HG02981 (cell line): ENCODE measurements at regions not wholly inside any gene's neighbourhood (a gene's known extent, or its start where the extent isn't known, plus 50 kb on each side); places are given as distances from the start of the nearest gene placed in this dataset.
"Not testable (repeated sequence)": the region's sequence is repeated elsewhere in the genome, so short reads cannot be mapped to it uniquely, and the experiment has no call there.

ENCODE experiments used
- ATAC-seq: cut with Tn5 transposase; IDR thresholded peaks from one replicate; pipeline ENCODE4 v1.9.1; 2021; ENCODE audit warnings: mild to moderate bottlenecking, moderate library complexity; ENCODE audit not compliant: unreplicated experiment

DNA sequence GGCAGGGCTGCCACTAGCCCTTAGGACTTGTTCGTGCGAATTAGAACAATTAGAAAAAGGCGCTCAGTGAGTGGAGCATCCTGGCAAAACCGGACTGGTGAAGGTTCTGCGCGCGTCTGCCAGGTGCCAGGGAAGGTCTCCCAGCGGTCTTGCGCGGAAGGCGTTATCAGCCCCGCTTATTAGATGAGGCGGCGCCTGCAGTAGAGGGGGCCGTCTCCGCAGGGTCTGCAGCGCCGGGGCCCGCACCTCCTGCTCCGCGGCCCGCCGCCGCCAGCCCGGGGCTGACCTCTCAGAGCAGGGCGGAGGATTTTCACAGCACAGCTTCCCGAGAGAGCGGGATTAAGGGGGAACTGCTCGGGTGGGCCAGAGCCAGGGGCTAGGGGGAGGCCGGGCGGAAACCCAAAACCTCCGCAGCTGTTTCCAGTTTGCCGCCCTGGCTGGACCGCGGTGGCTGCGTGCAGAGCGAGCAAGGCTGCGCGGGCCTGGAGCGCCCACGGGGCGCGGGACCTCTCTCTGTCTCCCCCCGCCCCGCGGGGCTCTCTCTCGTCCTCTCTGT lies 155.2 kb downstream of the FOXD2 start:
- no peak for ATAC-seq

DNA sequence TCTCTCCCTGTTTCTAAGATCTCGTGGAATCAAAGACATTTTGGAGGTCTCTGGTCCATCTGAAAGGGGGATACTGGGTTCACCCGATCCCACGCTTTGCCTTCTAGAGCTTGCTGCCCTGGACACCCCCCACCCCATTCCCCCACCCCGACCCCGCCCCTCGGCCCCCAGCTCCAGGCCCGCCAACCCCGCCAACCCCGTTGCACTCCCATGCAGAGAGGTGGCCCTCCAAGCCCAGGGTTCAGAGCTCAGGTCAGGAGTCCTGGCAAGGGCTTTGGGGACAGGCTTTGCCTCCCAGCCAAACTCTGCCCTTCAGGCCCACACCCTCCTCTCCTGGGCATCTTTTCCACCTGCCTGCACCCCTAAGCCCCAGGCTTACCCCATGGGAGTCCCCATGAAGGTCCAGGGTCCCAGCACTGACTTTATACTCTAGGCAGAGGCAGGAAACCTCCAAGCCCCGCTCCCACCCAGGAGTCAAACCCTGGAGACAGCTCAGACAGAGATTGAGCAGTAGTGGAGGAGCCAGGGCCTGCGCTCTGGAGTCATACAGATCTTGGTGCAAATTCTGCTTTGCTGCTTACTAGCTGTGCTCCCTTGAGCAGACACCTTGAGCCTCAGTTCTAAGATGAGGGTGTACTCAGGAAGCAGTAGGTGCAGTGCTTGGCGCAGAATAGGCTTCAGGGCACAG lies 155.9 kb downstream of the FOXD2 start:
- ATAC-seq = no peak

DNA sequence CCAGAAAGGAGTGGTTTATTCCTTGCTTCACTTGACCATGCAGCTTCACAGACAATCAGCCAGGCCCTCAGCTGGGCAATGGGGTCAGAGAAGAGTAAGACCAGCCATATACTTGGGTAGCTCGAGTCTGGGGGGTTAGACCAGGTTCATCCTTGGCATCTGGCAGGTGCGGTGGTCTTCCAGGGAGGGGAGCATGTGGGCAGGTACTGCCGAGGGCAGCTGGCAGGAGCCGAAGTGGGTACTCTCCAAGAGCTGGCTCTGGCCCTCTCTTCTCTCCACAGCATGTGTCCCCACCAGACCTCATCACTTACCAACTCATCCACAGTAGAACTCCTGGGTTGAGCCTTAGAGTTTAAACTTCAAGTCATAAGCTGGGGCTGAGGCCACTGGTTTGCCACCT lies 156.8 kb downstream of the FOXD2 start:
- ATAC-seq = no peak

DNA sequence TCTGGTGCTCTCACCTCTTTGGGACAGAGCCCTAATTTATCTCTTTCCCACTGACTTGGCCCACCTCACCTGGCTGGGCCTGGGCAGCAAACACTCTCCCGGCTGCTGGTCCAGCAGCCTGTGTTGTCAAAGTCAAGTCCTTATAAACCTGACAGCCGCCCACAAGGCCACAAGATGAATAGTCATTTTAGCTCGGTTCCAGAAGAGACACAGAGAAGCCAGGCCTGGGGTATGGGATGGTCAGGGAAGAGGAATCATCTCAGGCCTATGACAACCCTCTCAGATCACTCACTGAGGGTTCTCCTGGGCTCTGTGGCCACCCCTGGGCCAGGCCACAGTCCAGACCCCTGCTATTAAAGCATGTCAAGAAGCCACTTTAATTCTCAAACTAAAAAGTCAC lies 158.5 kb downstream of the FOXD2 start:
- ATAC-seq = no peak

DNA sequence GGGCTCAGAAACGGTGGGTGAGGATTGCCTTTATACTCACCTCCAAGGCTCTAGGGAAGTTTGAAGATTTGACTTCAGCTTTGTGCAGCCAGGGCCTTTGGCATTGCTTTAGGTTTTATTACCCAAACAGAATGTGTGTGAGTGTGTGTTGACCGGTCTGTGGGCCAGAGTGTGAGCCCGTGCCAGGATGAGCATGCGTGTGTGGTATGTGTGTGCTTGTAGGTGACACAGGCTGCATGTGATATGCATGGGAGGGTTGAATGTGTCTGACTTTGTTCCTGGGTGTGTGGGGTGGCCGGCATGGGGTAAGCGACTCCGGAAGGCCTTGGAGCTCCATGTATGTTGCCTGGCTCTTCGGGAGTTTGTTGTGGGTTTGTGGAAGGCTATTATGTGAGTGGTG lies 160.5 kb downstream of the FOXD2 start:
- no peak for ATAC-seq

DNA sequence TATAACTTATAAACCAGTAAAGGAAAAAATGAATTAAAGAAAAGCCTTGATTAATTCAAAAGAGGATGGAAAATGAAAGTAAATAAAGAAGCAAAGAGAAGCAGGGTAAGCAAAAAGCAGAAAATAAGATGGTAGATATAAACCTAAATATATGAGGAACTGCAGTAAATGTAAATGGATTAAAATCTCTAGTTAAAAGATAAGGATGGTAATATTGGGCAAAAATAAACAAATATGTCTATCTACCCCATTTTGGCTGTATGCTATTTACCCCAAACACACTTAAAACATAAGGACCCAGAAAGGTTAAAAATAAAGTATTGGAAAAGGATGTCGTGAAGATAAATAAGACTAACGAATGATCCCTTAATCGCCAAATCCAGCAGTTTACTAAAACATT lies 161.9 kb downstream of the FOXD2 start:
- ATAC-seq = no peak

DNA sequence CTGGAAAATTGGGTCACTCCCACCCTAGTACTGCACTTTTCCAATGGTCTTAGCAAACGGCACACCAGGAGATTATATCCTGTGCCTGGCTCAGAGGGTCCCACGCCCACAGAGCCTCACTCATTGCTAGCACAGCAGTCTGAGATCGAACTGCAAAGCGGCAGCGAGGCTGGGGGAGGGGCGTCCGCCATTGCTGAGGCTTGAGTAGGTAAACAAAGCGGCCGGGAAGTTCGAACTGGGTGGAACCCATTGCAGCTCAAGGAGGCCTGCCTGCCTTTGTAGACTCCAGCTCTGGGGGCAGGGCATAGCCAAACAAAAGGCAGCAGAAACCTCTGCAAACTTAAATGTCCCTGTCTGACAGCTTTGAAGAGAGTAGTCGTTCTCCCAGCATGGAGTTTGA lies 164.6 kb downstream of the FOXD2 start:
- not testable (repeated sequence) for ATAC-seq

DNA sequence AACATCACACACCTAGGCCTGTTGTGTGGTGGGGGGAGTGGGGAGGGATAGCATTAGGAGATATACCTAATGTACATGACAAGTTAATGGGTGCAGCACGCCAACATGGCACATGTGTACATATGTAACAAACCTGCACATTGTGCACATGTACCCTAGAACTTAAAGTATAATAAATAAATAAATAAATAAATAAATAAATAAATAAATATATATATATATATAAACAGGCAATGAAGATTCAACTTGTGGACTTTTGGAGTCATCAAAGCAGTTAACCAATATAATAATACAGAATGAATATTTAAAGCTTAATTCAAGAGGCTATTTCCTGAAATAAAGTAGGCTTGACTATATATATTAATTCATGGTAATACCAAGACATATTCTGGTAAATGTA lies 167.0 kb downstream of the FOXD2 start:
- not testable (repeated sequence) for ATAC-seq

DNA sequence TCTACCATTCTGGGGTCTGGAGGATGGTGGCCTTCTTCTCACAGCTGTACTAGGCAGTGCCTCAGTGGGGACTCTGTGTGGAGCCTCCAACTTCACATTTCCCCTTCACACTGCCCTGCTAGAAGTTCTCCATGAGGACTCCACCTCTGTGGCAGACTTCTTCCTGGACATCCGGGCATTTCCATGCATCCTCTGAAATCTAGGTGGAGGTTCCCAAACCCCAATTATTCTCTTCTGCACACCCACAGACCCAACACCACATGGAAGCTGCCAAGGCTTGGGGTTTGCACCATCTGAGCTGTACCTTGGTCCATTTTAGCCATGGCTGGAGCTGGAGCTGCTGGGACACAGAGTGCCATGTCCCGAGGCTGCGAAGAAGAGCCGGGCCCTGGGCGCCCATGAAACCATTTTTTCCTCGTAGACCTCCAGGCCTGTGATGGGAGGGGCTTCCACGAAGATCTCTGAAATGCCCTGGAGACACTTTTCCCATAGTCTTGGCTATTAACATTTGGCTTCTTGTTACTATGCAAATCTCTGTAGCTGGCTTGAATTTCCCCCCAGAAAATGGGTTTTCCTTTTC lies 170.5 kb downstream of the FOXD2 start:
- no peak for ATAC-seq

DNA sequence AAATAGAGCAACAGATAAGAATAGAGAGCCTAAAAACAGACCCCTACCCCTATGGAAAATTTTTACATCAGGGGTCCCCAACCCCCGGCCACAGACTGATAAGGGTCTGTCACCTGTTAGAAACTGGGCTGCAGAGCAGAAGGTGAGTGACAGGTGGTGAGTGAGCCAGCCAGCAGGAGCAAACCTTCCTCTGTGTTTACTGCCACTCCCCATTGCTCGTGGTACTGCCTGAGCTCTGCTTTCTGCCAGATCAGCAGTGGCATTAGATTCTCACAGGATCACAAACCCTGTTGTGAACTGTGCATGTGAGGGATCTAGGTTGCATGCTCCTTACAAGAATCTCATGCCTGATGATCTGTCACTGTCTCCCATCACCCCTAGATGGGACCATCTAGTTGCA lies 174.1 kb downstream of the FOXD2 start:
- ATAC-seq = no peak

DNA sequence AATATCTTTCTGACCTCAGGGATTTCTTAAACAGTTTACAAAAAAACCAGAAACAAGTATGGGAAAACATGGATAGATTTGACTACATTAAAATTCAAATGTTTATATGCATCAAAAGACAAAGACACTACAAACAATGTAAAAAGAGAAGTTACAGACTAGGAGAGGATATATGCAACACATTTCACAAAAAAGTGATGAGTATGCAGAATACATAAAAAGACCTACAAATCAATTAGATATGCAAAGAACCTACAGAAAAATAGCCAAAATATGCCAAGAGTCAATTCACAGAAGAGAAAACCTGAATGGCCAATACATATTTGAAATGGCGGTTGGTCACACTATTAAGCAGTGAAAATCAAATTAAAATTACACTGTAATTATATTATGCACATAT lies 175.0 kb downstream of the FOXD2 start:
- no peak for ATAC-seq

DNA sequence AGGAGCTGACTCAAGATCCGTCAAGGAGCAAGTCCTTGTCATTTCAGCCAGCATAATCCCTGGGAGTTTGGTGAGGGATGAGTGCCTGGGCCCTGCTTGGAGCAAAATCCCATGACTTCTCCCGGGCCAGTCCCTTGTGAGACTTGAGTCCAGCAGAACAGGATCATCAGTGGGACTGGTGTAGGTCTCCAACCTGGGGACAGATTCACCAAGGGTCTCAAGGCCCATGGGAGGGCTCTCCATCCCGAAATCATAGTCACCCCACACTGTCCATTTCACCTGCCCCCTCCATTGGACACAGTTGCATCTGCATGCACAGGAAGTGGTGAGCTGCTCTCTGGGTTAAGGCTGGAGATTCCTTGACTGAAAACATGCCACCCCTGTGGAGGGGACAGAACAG lies 178.2 kb downstream of the FOXD2 start:
- ATAC-seq = no peak

DNA sequence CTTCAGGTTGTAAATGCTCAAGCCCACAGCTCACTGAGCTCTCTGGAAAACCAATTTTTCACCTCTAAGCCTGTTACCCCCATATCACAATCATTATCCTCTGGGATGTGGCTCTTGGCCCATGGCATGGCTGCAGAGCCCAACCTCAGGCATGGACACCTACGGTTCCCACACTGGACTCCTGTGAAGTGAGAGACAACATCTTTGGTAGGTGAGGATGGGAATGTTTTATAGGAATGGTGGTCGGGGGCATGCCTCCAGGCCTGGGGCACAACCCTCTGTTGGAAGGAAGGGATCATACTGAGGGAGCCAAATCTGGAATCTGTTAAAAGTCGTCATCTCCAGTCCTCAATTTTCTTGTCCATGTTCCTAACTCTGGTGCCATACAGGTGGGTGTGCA lies 179.1 kb downstream of the FOXD2 start:
- ATAC-seq = no peak

DNA sequence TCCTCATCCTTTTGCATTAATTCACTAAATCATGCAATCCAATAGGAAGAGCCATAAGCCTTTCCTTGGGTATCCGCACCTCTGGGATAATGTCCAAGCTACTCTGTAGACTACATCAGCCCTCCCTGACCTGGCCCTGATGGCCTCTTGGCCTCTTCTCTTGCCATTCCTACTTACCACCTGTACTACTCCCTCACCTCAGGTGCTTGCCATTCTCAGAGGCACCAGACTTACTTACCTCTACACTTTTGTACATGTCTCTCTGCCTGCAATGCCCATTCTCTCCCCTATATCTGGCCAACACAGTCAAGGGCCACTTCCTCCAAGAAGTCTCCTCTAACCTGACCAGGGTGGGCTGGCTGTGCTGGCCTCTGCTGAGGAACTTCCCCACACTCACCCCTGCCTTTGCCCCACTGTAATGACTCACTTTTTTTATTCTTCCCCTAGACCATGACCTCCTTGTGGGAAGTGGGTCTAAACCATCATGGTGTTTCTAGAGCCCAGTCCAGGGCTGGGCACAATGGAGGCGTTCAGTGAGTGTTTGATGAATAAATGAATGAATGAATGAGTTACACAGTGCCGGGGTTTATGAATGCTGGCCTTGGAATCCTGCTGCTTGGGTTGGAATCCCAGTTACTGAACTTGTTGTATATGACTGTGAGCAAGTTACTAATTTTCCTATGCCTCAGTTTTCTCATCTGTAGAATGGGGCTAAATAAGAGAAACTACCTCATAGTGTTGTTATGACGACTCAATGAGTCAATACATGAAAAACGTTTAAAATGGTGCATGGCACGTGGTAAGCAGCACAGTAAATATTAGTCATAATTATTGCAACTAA lies 179.8 kb downstream of the FOXD2 start:
- ATAC-seq = no peak

DNA sequence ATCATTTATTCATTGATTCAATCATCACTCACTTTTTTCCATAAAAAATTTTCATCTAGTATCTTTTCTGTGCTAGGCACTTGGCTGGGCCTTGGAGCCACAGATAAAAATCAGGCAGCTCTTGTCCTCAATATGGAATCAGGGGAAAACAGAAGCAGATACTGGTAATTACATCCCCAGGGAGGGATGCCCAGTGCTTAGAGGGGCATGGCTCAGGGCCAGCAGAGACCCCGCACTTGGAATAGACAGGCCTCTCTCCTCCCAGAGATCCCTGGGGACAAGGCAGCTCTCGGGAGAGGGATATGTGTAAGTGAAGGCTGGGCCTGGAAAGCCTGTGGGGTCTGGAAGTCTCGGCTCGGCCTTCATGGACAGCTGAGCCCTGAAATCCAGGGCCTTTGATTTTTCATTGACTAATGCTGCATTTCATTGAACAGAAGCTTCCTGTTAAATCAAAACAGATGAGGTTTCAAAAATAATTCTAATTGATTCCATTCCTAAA lies 180.4 kb downstream of the FOXD2 start:
- ATAC-seq = no peak

DNA sequence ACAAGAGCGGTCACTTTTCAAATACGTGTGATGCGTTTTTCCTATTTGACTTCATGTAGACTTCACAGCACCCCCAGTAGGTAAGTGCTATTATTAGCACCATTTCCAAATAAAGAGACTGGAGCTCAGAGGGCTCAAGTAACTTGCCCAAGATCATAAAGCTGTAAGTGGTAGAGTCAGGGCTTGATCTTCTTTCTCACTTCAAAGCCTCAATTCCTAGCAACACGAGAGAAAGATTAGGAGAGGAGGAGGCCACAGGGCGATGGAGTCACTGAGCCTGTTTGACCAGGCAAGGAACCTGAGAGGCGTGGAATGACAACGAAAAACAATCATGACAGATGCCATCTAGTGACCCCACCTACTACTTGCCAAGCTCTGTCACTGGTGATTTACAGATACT lies 181.0 kb downstream of the FOXD2 start:
- ATAC-seq = no peak

DNA sequence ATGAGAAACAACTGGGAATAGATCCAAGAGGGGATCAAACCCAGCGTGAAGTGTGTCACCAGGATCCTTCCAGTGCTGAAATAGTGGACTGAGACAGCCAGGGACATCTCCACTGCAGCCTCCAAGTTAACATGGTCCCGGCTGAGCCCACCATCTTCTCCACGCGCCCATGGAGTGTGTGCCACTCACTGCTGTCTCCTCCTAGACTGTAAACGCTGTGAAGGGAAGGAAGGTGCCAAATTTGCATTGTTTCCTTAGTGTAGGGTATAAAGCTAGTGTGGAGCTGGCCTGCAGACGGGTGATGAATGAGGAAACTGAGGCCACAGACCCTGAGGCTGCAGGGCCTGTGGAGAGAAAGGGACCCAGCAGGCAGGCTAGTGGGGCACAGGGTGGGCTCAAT lies 183.6 kb downstream of the FOXD2 start:
- ATAC-seq = no peak

DNA sequence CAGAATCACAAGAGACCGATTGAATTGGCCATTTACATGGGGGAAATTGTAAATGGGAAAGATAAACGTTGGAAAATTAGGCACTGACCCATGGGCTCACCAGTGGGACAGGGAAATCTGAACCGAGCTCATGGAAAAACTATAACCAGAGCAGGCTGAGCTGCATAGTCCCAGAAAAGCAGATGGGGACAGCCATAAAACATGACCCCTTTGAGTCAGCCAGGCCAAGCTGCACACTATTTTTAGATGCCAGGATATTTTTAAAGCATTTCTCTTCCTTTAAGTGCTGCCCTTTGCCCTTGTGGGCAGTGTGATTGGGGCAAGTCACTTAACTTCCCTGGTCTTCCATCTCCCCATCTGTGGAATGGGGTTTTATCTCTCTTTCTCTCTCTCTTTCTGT lies 184.1 kb downstream of the FOXD2 start:
- ATAC-seq = no peak

DNA sequence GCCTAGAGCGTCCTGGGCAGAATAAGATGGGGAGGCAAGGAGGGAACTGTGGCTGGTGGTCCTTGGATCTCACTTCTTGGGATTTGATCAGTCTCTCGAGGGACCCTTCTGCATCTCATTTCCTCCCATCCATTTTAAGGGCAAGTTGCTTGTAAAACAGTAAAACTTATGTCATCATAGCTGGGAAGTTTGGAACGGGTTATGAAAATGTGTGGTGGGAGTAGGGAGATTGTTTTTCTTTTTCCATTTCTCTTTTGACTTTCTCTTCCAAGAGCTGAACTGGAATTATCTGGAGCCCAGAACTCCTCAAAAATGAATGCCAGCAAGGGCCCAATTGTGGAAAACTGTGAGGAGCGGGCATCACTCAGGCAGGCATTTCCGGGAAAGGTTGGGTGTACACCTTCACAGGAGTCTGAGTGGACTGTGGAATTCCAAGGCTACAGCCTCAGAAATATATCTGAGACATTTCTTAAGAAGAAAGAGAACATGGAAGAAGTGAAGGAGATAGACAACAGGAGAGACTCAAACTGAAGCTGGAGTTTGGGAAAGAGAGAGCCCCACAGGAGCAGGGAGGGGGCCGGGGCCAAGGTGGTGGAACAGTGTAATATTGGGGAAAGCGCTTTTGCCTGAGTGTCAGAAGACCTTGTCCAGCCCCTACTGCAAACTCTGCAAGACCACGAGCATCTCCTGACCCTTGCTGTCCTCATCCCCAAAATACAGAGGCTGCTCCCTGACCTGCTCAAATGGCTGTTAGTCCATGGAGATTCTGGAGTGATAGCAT lies 185.1 kb downstream of the FOXD2 start:
- ATAC-seq = no peak

DNA sequence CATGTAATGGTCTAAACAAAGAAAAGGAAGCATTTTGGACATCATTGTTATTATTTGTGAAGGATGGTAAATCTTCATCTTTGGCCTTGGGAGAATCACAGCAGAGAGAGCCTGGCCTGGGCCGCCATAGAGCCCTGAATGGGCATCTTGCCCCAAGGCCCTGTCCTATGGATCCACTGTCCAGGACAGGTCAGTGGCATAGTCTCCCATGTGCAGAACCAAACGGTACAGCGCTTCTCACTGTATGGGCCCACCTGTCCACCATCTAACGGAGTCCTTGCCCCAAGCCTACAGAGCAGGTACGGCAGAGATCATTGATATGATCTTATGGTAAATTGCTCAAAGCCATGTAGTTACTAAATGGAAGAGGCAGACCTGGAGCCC lies 185.7 kb downstream of the FOXD2 start:
- ATAC-seq = no peak

DNA sequence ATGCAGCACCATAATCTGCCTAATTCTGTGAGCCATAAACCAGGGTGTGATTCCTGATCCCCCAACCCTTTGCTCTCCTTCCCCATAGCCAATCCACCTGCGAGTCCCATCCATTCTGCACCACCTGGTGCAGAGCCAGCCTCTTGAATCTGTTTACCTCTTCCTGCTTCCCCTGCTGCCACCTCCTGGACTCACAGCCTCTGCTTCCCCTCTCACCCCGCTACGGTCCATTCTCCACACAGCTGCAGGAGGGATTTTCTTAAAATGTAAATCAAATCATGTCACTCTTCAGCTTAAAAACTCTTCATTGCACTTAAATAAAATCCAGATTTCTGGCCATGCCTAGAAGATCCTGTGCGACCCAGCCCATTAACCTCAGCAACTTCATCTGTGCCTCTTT lies 186.7 kb downstream of the FOXD2 start:
- no peak for ATAC-seq
